IMR-90 (cell line): ENCODE measurements at regions not wholly inside any gene's neighbourhood (a gene's known extent, or its start where the extent isn't known, plus 50 kb on each side); places are given as distances from the start of the nearest gene placed in this dataset.

Experiments
- ATAC-seq: fragments of 200-7000 bp; cut with Tn5 transposase; 2 replicates; pipeline ENCODE4 v1.9.1; 2020; ENCODE audit warnings: low read depth, mild to moderate bottlenecking, moderate library complexity
- BruUV-seq: library from RNA; stranded (reverse); fragments of 400-500 nt; replicated peaks from 2 replicates; lab custom pipeline; 2021; lab: Mats Ljungman, UMichigan
- CTCF ChIA-PET: fragments of 300-600 bp; formaldehyde crosslinking; extraction: SDS; loops from one replicate; lab custom pipeline; 2021; ENCODE audit warnings: antibody characterized with exemption; lab: Yijun Ruan, JAX
- POLR2A ChIA-PET: fragments of 300-600 bp; sonication (Branson Sonifier 250); formaldehyde crosslinking; loops from one replicate; lab custom pipeline; 2022; ENCODE audit warnings: antibody characterized with exemption; ENCODE audit not compliant: unreplicated experiment; lab: Charles Lee
- DNase-seq: peaks from one replicate; pipeline ENCODE4 v3.0.0; 2013
- H2AFZ ChIP-seq: replicated peaks from 2 replicates; pipeline ENCODE3; 2013; ENCODE audit warnings: low read length, mild to moderate bottlenecking; ENCODE audit not compliant: poor library complexity
- H2AK5ac ChIP-seq: 2 replicates; pipeline ENCODE4 v1.6.1; 2013; ENCODE audit warnings: low read depth, low read length, inconsistent platforms
- H2AK9ac ChIP-seq: replicated peaks from 2 replicates; pipeline ENCODE3; 2013; ENCODE audit warnings: mild to moderate bottlenecking, low read depth, low read length, moderate library complexity; ENCODE audit not compliant: poor library complexity
- H2BK120ac ChIP-seq: 2 replicates; pipeline ENCODE4 v1.6.1; 2013; ENCODE audit warnings: low read depth, low read length, inconsistent platforms
- H2BK15ac ChIP-seq: 3 replicates; pipeline ENCODE4 v1.6.1; 2013; ENCODE audit warnings: low read depth, low read length, inconsistent platforms
- H2BK20ac ChIP-seq: 2 replicates; pipeline ENCODE4 v1.6.1; 2013; ENCODE audit warnings: low read depth, mild to moderate bottlenecking, inconsistent platforms, low read length, moderate library complexity
- H2BK5ac ChIP-seq: 2 replicates; pipeline ENCODE4 v1.6.1; 2013; ENCODE audit warnings: mild to moderate bottlenecking, low read depth, low read length, inconsistent platforms; ENCODE audit not compliant: poor library complexity, severe bottlenecking
- H3K14ac ChIP-seq: replicated peaks from 2 replicates; pipeline ENCODE4 v1.6.1; 2013; ENCODE audit warnings: low read depth, low read length, inconsistent platforms
- H3K18ac ChIP-seq: 2 replicates; pipeline ENCODE4 v1.6.1; 2013; ENCODE audit warnings: low read depth, low read length, control low read depth
- H3K23ac ChIP-seq: 2 replicates; pipeline ENCODE4 v1.6.1; 2013; ENCODE audit warnings: low read depth, low read length, inconsistent platforms
- H3K27ac ChIP-seq: 2 replicates; pipeline ENCODE4 v1.5.1; 2013; ENCODE audit warnings: mild to moderate bottlenecking, control low read depth, low read length; ENCODE audit not compliant: insufficient read depth
- H3K27me3 ChIP-seq: 2 replicates; pipeline ENCODE4 v1.6.1; 2013; ENCODE audit warnings: low read length; ENCODE audit not compliant: control insufficient read depth, insufficient read depth
- H3K36me3 ChIP-seq: 2 replicates; pipeline ENCODE4 v1.6.1; 2013; ENCODE audit warnings: low read length, mixed read lengths; ENCODE audit not compliant: control insufficient read depth, insufficient read depth
- H3K4ac ChIP-seq: 2 replicates; pipeline ENCODE4 v1.6.1; 2013; ENCODE audit warnings: low read depth, low read length, inconsistent platforms
- H3K4me1 ChIP-seq: 2 replicates; pipeline ENCODE4 v1.6.1; 2013; ENCODE audit warnings: low read length, mixed read lengths; ENCODE audit not compliant: control insufficient read depth, insufficient read depth
- H3K4me2 ChIP-seq: 2 replicates; pipeline ENCODE4 v1.6.1; 2013; ENCODE audit warnings: low read depth, mild to moderate bottlenecking, control low read depth, low read length, moderate library complexity
- H3K4me3 ChIP-seq: 2 replicates; pipeline ENCODE4 v1.5.1; 2013; ENCODE audit warnings: low read depth, mild to moderate bottlenecking, control low read depth, low read length, moderate library complexity; ENCODE audit not compliant: insufficient read depth
- H3K56ac ChIP-seq: 2 replicates; pipeline ENCODE4 v1.6.1; 2013; ENCODE audit warnings: low read length, inconsistent platforms; ENCODE audit not compliant: insufficient read depth; ENCODE audit errors: extremely low read depth
- H3K79me1 ChIP-seq, 2 experiments: 2 replicates each; pipeline ENCODE4 v1.6.1; 2013; ENCODE audit warnings: low read length in 2 of 2, inconsistent platforms in 1 of 2, low read depth in 1 of 2
- H3K9ac ChIP-seq: 2 replicates; pipeline ENCODE4 v1.6.1; 2013; ENCODE audit warnings: low read depth, low read length, control low read depth
- H3K9me1 ChIP-seq: 2 replicates; pipeline ENCODE4 v1.6.1; 2013; ENCODE audit warnings: low read length, inconsistent platforms; ENCODE audit not compliant: insufficient read depth
- H3K9me3 ChIP-seq: 2 replicates; pipeline ENCODE4 v1.6.1; 2013; ENCODE audit warnings: low read length; ENCODE audit not compliant: control insufficient read depth, insufficient read depth
- H4K20me1 ChIP-seq: 2 replicates; pipeline ENCODE4 v1.6.1; 2013; ENCODE audit warnings: low read length, inconsistent platforms; ENCODE audit not compliant: insufficient read depth
- H4K5ac ChIP-seq: 2 replicates; pipeline ENCODE4 v1.6.1; 2013; ENCODE audit warnings: mild to moderate bottlenecking, low read depth, low read length, control low read depth
- H4K8ac ChIP-seq, 2 experiments: 2 replicates each; pipeline ENCODE4 v1.6.1; 2013; ENCODE audit warnings: low read depth in 2 of 2, low read length in 2 of 2, control low read depth in 1 of 2, inconsistent platforms in 1 of 2
- H4K91ac ChIP-seq: 2 replicates; pipeline ENCODE4 v1.6.1; 2013; ENCODE audit warnings: low read depth, low read length, inconsistent platforms; ENCODE audit not compliant: insufficient read depth
- BHLHE40 ChIP-seq: fragments of 150-350 bp; IDR thresholded peaks from 2 replicates; pipeline ENCODE4 v1.6.1; 2016; ENCODE audit warnings: mild to moderate bottlenecking, low read depth, low read length
- FOS ChIP-seq: fragments of 150-350 bp; IDR thresholded peaks from 2 replicates; pipeline ENCODE4 v1.6.1; 2016; ENCODE audit warnings: low read depth, low read length
- MAFK ChIP-seq: IDR thresholded peaks from 2 replicates; pipeline ENCODE4 v1.6.1; 2012; ENCODE audit warnings: low read depth, low read length, improper control_type of control experiment
- MAZ ChIP-seq: IDR thresholded peaks from 2 replicates; pipeline ENCODE4 v1.6.1; 2012; ENCODE audit warnings: low read depth, mild to moderate bottlenecking, low read length, improper control_type of control experiment, moderate library complexity, borderline replicate concordance
- MXI1 ChIP-seq: IDR thresholded peaks from 2 replicates; pipeline ENCODE4 v1.6.1; 2012; ENCODE audit warnings: low read depth, mild to moderate bottlenecking, low read length, moderate library complexity, borderline replicate concordance
- NFE2L2 ChIP-seq: fragments of 150-350 bp; IDR thresholded peaks from 2 replicates; pipeline ENCODE4 v1.6.1; 2016; ENCODE audit warnings: low read depth, mild to moderate bottlenecking, low read length
- POLR2A ChIP-seq: IDR thresholded peaks from 2 replicates; pipeline ENCODE4 v1.6.1; 2012; ENCODE audit warnings: mild to moderate bottlenecking, low read depth, low read length
- RAD21 ChIP-seq: IDR thresholded peaks from 2 replicates; pipeline ENCODE4 v1.6.1; 2012; ENCODE audit warnings: low read length, improper control_type of control experiment
- RFX5 ChIP-seq: IDR thresholded peaks from 2 replicates; pipeline ENCODE4 v1.8.0; 2012; ENCODE audit warnings: low read depth, mild to moderate bottlenecking, low read length, moderate library complexity
- SMC3 ChIP-seq: fragments of 150-350 bp; IDR thresholded peaks from 2 replicates; pipeline ENCODE4 v1.6.1; 2016; ENCODE audit warnings: low read depth, mild to moderate bottlenecking, antibody characterized with exemption, low read length, moderate library complexity
- WGBS, 2 experiments: methylation state at CpG; one replicate each; pipeline versions ENCODE4 v1.1.5 to v1.1.7; 2013; ENCODE audit warnings: missing lambda C conversion rate in 2 of 2; ENCODE audit not compliant: insufficient read length in 1 of 2; ENCODE audit errors: extremely low coverage in 2 of 2; 5-methylcytosine and 5-hydroxymethylcytosine counted together
- dilution Hi-C: fragments of 300-500 bp; cut with HindIII; formaldehyde crosslinking; loops from one replicate; pipeline ENCODE4 v1.14.3; 2018; ENCODE audit warnings: low sequenced_read_pairs; ENCODE audit not compliant: unreplicated experiment
- in situ Hi-C: fragments of 300-500 bp; cut with MboI; formaldehyde crosslinking; loops from 3 replicates; pipeline ENCODE4 v1.14.3; 2019; ENCODE audit warnings: low sequenced_read_pairs, inconsistent platforms, mixed read lengths
- intact Hi-C: fragments of 100-400 bp; cut with micrococcal nuclease; formaldehyde crosslinking; loops from 2 replicates; pipeline ENCODE4 v1.10.0; 2022
- TF ChIP-seq, protein P1 (sequence below): fragments of 150-350 bp; IDR thresholded peaks from 2 replicates; pipeline ENCODE4 v1.6.1; 2017; ENCODE audit warnings: mild to moderate bottlenecking, antibody characterized with exemption, low read length, low read depth
- TF ChIP-seq, protein P2 (sequence below): fragments of 150-350 bp; IDR thresholded peaks from 2 replicates; pipeline ENCODE4 v1.6.1; 2016; ENCODE audit warnings: low read depth, mild to moderate bottlenecking, low read length, moderate library complexity, borderline replicate concordance
- TF ChIP-seq, protein P3 (sequence below): conservative IDR thresholded peaks from 2 replicates; pipeline ENCODE4 v1.5.1; 2012; ENCODE audit warnings: mild to moderate bottlenecking, low read depth, low read length, improper control_type of control experiment

DNA sequence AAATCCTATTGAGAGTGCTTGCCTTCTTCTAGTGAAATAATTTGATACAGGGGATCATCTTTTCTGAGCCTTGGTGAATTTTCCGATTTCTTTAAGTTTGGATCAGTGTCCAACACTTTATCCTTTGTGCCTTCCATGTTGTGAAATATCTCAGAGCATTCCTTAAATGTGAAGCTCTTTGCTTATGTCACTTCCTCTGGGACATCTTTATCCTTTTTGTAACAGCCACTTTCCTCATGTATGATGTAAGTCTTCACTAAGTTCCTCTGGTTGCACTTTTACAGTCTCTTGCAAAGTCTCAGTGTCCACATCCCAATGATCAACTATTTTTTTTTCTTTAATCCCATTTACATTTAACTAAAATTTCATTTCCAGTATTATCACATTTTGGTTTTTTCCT lies 254.2 kb downstream of the EN1 start:
- no peak overlapping the region for H2AK9ac ChIP-seq
- no peak for ATAC-seq
- BruUV-seq = no TSS peak
- POLR2A ChIA-PET = no interaction called here
- no peak overlapping the region for H3K18ac ChIP-seq
- dilution Hi-C loops (no loop called here), intact Hi-C loops (no loop called here), in situ Hi-C loops (no loop called here)
- H3K23ac ChIP-seq = no peak overlapping the region
- CTCF ChIA-PET = interaction anchor here (0.6 kb wide), 1 partner anchor 24 kb away, joined by 4 read pairs; no protein-coding TSS in a partner anchor
- H3K4me1 ChIP-seq = no peaks in the 10 kb centered on the region
- no peak overlapping the region for H3K14ac ChIP-seq
- no peak for DNase-seq
- no peak overlapping the region for H4K5ac ChIP-seq
- no peak overlapping the region for H3K4me3 ChIP-seq
- H3K9ac ChIP-seq = no peak overlapping the region
- no peak overlapping the region for H3K4me2 ChIP-seq
- H4K20me1 ChIP-seq = no peaks in the 10 kb centered on the region
- WGBS, 2 experiments = no CpG with 5 or more reads among the region's 1 CpG
- no peak overlapping the region for H2BK120ac ChIP-seq
- H3K9me1 ChIP-seq = no peaks in the 10 kb centered on the region
- H4K91ac ChIP-seq = no peak overlapping the region
- H3K36me3 ChIP-seq = no peaks in the 10 kb centered on the region
- H3K79me1 ChIP-seq = no peaks in the 10 kb centered on the region
- no peak overlapping the region for H2AFZ ChIP-seq
- TF ChIP-seq RAD21 (no peak), RFX5 (no peak), MXI1 (no peak), POLR2A (no peak), MAZ (no peak), MAFK (no peak), SMC3 (no peak), NFE2L2 (no peak), FOS (no peak), BHLHE40 (no peak)
- TF ChIP-seq, protein P1, sequence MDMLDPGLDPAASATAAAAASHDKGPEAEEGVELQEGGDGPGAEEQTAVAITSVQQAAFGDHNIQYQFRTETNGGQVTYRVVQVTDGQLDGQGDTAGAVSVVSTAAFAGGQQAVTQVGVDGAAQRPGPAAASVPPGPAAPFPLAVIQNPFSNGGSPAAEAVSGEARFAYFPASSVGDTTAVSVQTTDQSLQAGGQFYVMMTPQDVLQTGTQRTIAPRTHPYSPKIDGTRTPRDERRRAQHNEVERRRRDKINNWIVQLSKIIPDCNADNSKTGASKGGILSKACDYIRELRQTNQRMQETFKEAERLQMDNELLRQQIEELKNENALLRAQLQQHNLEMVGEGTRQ = no peak
- TF ChIP-seq, protein P2, sequence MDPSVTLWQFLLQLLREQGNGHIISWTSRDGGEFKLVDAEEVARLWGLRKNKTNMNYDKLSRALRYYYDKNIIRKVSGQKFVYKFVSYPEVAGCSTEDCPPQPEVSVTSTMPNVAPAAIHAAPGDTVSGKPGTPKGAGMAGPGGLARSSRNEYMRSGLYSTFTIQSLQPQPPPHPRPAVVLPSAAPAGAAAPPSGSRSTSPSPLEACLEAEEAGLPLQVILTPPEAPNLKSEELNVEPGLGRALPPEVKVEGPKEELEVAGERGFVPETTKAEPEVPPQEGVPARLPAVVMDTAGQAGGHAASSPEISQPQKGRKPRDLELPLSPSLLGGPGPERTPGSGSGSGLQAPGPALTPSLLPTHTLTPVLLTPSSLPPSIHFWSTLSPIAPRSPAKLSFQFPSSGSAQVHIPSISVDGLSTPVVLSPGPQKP = no peak
- TF ChIP-seq, protein P3, sequence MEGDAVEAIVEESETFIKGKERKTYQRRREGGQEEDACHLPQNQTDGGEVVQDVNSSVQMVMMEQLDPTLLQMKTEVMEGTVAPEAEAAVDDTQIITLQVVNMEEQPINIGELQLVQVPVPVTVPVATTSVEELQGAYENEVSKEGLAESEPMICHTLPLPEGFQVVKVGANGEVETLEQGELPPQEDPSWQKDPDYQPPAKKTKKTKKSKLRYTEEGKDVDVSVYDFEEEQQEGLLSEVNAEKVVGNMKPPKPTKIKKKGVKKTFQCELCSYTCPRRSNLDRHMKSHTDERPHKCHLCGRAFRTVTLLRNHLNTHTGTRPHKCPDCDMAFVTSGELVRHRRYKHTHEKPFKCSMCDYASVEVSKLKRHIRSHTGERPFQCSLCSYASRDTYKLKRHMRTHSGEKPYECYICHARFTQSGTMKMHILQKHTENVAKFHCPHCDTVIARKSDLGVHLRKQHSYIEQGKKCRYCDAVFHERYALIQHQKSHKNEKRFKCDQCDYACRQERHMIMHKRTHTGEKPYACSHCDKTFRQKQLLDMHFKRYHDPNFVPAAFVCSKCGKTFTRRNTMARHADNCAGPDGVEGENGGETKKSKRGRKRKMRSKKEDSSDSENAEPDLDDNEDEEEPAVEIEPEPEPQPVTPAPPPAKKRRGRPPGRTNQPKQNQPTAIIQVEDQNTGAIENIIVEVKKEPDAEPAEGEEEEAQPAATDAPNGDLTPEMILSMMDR = no peak
- no peak overlapping the region for H4K8ac ChIP-seq
- no peak overlapping the region for H3K4ac ChIP-seq
- H2BK20ac ChIP-seq = no peak overlapping the region
- H3K27me3 ChIP-seq = no peaks in the 10 kb centered on the region; the same call in 1 of the 2 replicates
- H3K9me3 ChIP-seq = no peaks in the 10 kb centered on the region
- H3K27ac ChIP-seq = no peak overlapping the region
- H2BK5ac ChIP-seq = no peak overlapping the region
- no peak overlapping the region for H2BK15ac ChIP-seq
- H2AK5ac ChIP-seq = no peak overlapping the region
- H3K56ac ChIP-seq = no peak overlapping the region
